Right lobe of liver (tissue), 4 donors: ENCODE measurements at regions not wholly inside any gene's neighbourhood (a gene's known extent, or its start where the extent isn't known, plus 50 kb on each side); places are given as distances from the start of the nearest gene placed in this dataset.

Experiments used
- POLR2A ChIP-seq: fragments of 450-650 bp; IDR thresholded peaks from one replicate; pipeline ENCODE4 v1.6.1; 2017; ENCODE audit warnings: antibody characterized with exemption, mild to moderate bottlenecking
- TF ChIP-seq, protein P1 (sequence below), 4 donors: fragments of 200-600 bp in 3 of 4; fragments of 450-650 bp in 1 of 4; IDR thresholded peaks; one replicate each; pipeline versions ENCODE4 v1.5.1 to v1.8.0; 2016 to 2022; ENCODE audit warnings: antibody characterized with exemption in 4 of 4, mild to moderate bottlenecking in 2 of 4
- donor health status: DM: no; HTN: no; CAD: no.
- donor health status: DM: no; HTN: no; CAD: no.
- donor health status: DM: no; HTN: yes; CAD: no.

GRCh38 chr22:27088026-27088425, 430.6 kb downstream of the MIAT start:
- TF ChIP-seq POLR2A: no peak
- TF ChIP-seq, protein P1, sequence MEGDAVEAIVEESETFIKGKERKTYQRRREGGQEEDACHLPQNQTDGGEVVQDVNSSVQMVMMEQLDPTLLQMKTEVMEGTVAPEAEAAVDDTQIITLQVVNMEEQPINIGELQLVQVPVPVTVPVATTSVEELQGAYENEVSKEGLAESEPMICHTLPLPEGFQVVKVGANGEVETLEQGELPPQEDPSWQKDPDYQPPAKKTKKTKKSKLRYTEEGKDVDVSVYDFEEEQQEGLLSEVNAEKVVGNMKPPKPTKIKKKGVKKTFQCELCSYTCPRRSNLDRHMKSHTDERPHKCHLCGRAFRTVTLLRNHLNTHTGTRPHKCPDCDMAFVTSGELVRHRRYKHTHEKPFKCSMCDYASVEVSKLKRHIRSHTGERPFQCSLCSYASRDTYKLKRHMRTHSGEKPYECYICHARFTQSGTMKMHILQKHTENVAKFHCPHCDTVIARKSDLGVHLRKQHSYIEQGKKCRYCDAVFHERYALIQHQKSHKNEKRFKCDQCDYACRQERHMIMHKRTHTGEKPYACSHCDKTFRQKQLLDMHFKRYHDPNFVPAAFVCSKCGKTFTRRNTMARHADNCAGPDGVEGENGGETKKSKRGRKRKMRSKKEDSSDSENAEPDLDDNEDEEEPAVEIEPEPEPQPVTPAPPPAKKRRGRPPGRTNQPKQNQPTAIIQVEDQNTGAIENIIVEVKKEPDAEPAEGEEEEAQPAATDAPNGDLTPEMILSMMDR (IDR thresholded peaks at IDR 0.05): no peak
